DOHH2 (cell line): ENCODE measurements at regions not wholly inside any gene's neighbourhood (a gene's known extent, or its start where the extent isn't known, plus 50 kb on each side); places are given as distances from the start of the nearest gene placed in this dataset.
"Not testable (repeated sequence)": the region's sequence is repeated elsewhere in the genome, so short reads cannot be mapped to it uniquely, and the experiment has no call there.

Experiments used
- H3F3A ChIP-seq: fragments of 200-600 bp; sonication (generic), shearing (Covaris generic); 2 replicates; pipeline ENCODE4 v1.6.0; 2016; ENCODE audit warnings: antibody characterized with exemption, mild to moderate bottlenecking; ENCODE audit not compliant: control insufficient read depth, insufficient read depth
- H3K27ac ChIP-seq: fragments of 200-600 bp; sonication (generic); 2 replicates; pipeline ENCODE4 v1.5.1; 2014; ENCODE audit warnings: low read depth, mild to moderate bottlenecking, low read length, moderate library complexity
- H3K27me3 ChIP-seq: fragments of 200-600 bp; sonication (generic); 2 replicates; pipeline ENCODE4 v1.6.1; 2014; ENCODE audit warnings: mild to moderate bottlenecking, low read length, mixed read lengths; ENCODE audit not compliant: control insufficient read depth
- H3K36me3 ChIP-seq: fragments of 200-600 bp; sonication (generic); 2 replicates; pipeline ENCODE4 v1.6.1; 2014; ENCODE audit warnings: mild to moderate bottlenecking, low read length, moderate library complexity, mixed read lengths; ENCODE audit not compliant: control insufficient read depth
- H3K4me1 ChIP-seq: fragments of 200-600 bp; sonication (generic); 2 replicates; pipeline ENCODE4 v1.6.1; 2014; ENCODE audit warnings: mild to moderate bottlenecking, low read length, mixed read lengths; ENCODE audit not compliant: control insufficient read depth
- H3K4me2 ChIP-seq: fragments of 200-600 bp; sonication (generic); 2 replicates; pipeline ENCODE4 v1.6.0; 2014; ENCODE audit warnings: mild to moderate bottlenecking, low read length, moderate library complexity
- H3K4me3 ChIP-seq: fragments of 200-600 bp; sonication (generic); 2 replicates; pipeline ENCODE4 v1.5.1; 2014; ENCODE audit warnings: mild to moderate bottlenecking, low read length, mixed read lengths
- H3K79me2 ChIP-seq: fragments of 200-600 bp; sonication (generic); 2 replicates; pipeline ENCODE4 v1.6.1; 2014; ENCODE audit warnings: mild to moderate bottlenecking, low read length, mixed read lengths; ENCODE audit not compliant: control insufficient read depth
- H3K9me2 ChIP-seq: fragments of 200-600 bp; sonication (generic); replicated peaks from 2 replicates; pipeline ENCODE4 v1.6.1; 2014; ENCODE audit warnings: mild to moderate bottlenecking, low read length, mixed read lengths; ENCODE audit not compliant: control insufficient read depth
- H3K9me3 ChIP-seq: fragments of 200-600 bp; sonication (generic); 2 replicates; pipeline ENCODE4 v1.6.1; 2014; ENCODE audit warnings: antibody characterized with exemption, low read length, mixed read lengths; ENCODE audit not compliant: control insufficient read depth, insufficient read depth
- H4K20me1 ChIP-seq: fragments of 200-600 bp; sonication (generic); 2 replicates; pipeline ENCODE4 v1.6.0; 2014; ENCODE audit warnings: low read depth, mild to moderate bottlenecking, antibody characterized with exemption, low read length, moderate library complexity; ENCODE audit not compliant: control insufficient read depth, insufficient read depth
- CTCF ChIP-seq: fragments of 200-600 bp; sonication (generic); IDR thresholded peaks from one replicate; pipeline ENCODE4 v1.5.1; 2014; ENCODE audit warnings: antibody characterized with exemption, mild to moderate bottlenecking, low read depth, low read length; ENCODE audit not compliant: poor library complexity, severe bottlenecking
- EZH2phosphoT487 ChIP-seq: fragments of 200-600 bp; sonication (generic); IDR thresholded peaks from 2 replicates; pipeline ENCODE4 v1.6.1; 2017; ENCODE audit warnings: borderline replicate concordance, mild to moderate bottlenecking, antibody characterized with exemption, low read length, moderate library complexity, mixed read lengths

GRCh38 chr1:41975121-41975520, 56.4 kb upstream of the HIVEP3 start:
- Histone ChIP-seq H3K4me1 (no peaks in the 10 kb centered on the region), H3K4me2 (no peak overlapping the region)
- no peak for TF ChIP-seq EZH2phosphoT487
- TF ChIP-seq CTCF: no peak

GRCh38 chr1:41968557-41968956, 49.8 kb upstream of the HIVEP3 start:
- not testable (repeated sequence) for H3K9me2 ChIP-seq, H3K36me3 ChIP-seq, H3F3A ChIP-seq, H3K79me2 ChIP-seq, H4K20me1 ChIP-seq, H3K4me2 ChIP-seq, H3K4me1 ChIP-seq, H3K9me3 ChIP-seq, H3K27ac ChIP-seq, H3K4me3 ChIP-seq, H3K27me3 ChIP-seq

More at GRCh38 chr1:41975121-41975520, 56.4 kb upstream of the HIVEP3 start:
- no peaks in the 10 kb centered on the region for H3F3A ChIP-seq
- H3K9me2 ChIP-seq: no peaks in the 10 kb centered on the region
- H3K79me2 ChIP-seq: no peaks in the 10 kb centered on the region
- no peaks in the 10 kb centered on the region for H3K36me3 ChIP-seq
- no peaks in the 10 kb centered on the region for H3K27me3 ChIP-seq
- H3K27ac ChIP-seq: no peak overlapping the region
- H3K4me3 ChIP-seq: no peak overlapping the region
- H3K9me3 ChIP-seq: no peaks in the 10 kb centered on the region
- H4K20me1 ChIP-seq: no peaks in the 10 kb centered on the region
